Pancreas (tissue), 10 donors: ENCODE measurements at regions not wholly inside any gene's neighbourhood (a gene's known extent, or its start where the extent isn't known, plus 50 kb on each side); places are given as distances from the start of the nearest gene placed in this dataset.
"Not testable (repeated sequence)": the region's sequence is repeated elsewhere in the genome, so short reads cannot be mapped to it uniquely, and the experiment has no call there.

Experiments used
- ATAC-seq, 4 donors: fragments of 200-7000 bp; cut with Tn5 transposase; one replicate each; pipeline versions ENCODE4 v1.8.0 to v1.9.1; 2020; ENCODE audit warnings: mild to moderate bottlenecking in 4 of 4, moderate library complexity in 4 of 4
- DNase-seq, 6 donors: peaks; one replicate each; pipeline ENCODE4 v3.0.0-alpha.2; 2020
- FAIRE-seq: peaks from 2 replicates; lab custom pipeline; 2012; peaks lifted over from hg19 to GRCh38; lab: Jason Lieb, UNC
- H3K27ac ChIP-seq, 4 donors: fragments of 200-600 bp; sonication (generic); 1 replicate in 3 of 4; 2 replicates in 1 of 4; pipeline versions ENCODE4 v1.5.0 to v1.8.0; 2020
- H3K27me3 ChIP-seq, 4 donors: fragments of 200-600 bp; one replicate each; pipeline ENCODE4 v1.8.0; 2021
- H3K36me3 ChIP-seq, 3 donors: fragments of 200-600 bp; sonication (generic) in 1 of 3; one replicate each; pipeline versions ENCODE4 v1.5.0 to v1.8.0; 2020 to 2021
- H3K4me1 ChIP-seq, 3 donors: fragments of 200-600 bp; one replicate each; pipeline ENCODE4 v1.8.0; 2021
- H3K4me3 ChIP-seq, 4 donors: fragments of 200-600 bp; sonication (generic) in 2 of 4; one replicate each; pipeline versions ENCODE4 v1.5.0 to v1.8.0; 2020 to 2021
- H3K9me3 ChIP-seq, 4 donors: fragments of 200-600 bp; one replicate each; pipeline ENCODE4 v1.8.0; 2021
- WGBS, 2 donors: extraction: QIAGEN DNeasy Blood & Tissue Kit; methylation state at CpG; one replicate each; pipeline ENCODE4 v1.1.7; 2013; 5-methylcytosine and 5-hydroxymethylcytosine counted together
- intact Hi-C, 3 donors: fragments of 100-400 bp; cut with DNase I; formaldehyde crosslinking; loops; one replicate each; pipeline versions ENCODE4 v1.11.1 to v1.14.2; 2022
- TF ChIP-seq, protein P1 (sequence below), 4 donors: fragments of 200-600 bp; sonication (generic) in 3 of 4; IDR thresholded peaks; one replicate each; pipeline versions ENCODE4 v1.5.0 to v1.8.0; 2021; ENCODE audit warnings: antibody characterized with exemption in 4 of 4
- donor health status: healthy with polysubstance abuse.
- donor health status: DM: no; HTN: no; CAD: no; lungs with moderate emphysema.
- donor health status: DM: no; HTN: no; CAD: no.
- donor health status: control.
- donor health status: control.
- donor health status: Bipolar disorder and iron deficiency.
- donor health status: DM: yes; HTN: yes; CAD: no.
- donor health status: DM: no; HTN: no; CAD: no.
- donor health status: DM: no; HTN: no; CAD: no.
- donor health status: DM: yes; HTN: yes; CAD: no.

- intact Hi-C loops, result no loop called here
- TF ChIP-seq, protein P1, sequence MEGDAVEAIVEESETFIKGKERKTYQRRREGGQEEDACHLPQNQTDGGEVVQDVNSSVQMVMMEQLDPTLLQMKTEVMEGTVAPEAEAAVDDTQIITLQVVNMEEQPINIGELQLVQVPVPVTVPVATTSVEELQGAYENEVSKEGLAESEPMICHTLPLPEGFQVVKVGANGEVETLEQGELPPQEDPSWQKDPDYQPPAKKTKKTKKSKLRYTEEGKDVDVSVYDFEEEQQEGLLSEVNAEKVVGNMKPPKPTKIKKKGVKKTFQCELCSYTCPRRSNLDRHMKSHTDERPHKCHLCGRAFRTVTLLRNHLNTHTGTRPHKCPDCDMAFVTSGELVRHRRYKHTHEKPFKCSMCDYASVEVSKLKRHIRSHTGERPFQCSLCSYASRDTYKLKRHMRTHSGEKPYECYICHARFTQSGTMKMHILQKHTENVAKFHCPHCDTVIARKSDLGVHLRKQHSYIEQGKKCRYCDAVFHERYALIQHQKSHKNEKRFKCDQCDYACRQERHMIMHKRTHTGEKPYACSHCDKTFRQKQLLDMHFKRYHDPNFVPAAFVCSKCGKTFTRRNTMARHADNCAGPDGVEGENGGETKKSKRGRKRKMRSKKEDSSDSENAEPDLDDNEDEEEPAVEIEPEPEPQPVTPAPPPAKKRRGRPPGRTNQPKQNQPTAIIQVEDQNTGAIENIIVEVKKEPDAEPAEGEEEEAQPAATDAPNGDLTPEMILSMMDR (IDR thresholded peaks at IDR 0.05), result no peak
- DNase-seq, result no peak
These were observed 122.0 kb upstream of the RANBP3L start for GRCh38 chr5:36423578-36424307.

GRCh38 chr5:36426070-36426469, 124.4 kb upstream of the RANBP3L start:
- H3K27ac ChIP-seq, H3K4me1 ChIP-seq, H3K4me3 ChIP-seq, H3K27me3 ChIP-seq, ATAC-seq, intact Hi-C loops, H3K9me3 ChIP-seq, H3K36me3 ChIP-seq, FAIRE-seq, DNase-seq: not testable (repeated sequence)
- WGBS, 2 donors, result 87 to 88% methylated on average over 2 of the region's 2 CpGs

More at GRCh38 chr5:36423578-36424307, 122.0 kb upstream of the RANBP3L start:
- Histone ChIP-seq H3K9me3 (no peaks in the 10 kb centered on the region), H3K36me3 (no peaks in the 10 kb centered on the region), H3K4me1 (no peaks in the 10 kb centered on the region), H3K4me3 (no peak overlapping the region), H3K27ac (no peak overlapping the region), H3K27me3 (no peaks in the 10 kb centered on the region)
- no peak for FAIRE-seq
- no peak for ATAC-seq
- 68 to 72% methylated on average over 3 of the region's 3 CpGs for WGBS, 2 donors

GRCh38 chr5:36435516-36435915, 133.8 kb upstream of the RANBP3L start:
- WGBS, 2 donors, result 76 to 78% methylated on average over 4 of the region's 4 CpGs
- no peak for ATAC-seq
- Histone ChIP-seq H3K4me3 (no peak overlapping the region), H3K27me3 (no peaks in the 10 kb centered on the region), H3K27ac (no peak overlapping the region), H3K36me3 (no peaks in the 10 kb centered on the region), H3K9me3 (no peaks in the 10 kb centered on the region), H3K4me1 (no peaks in the 10 kb centered on the region)
- TF ChIP-seq, protein P1 (IDR thresholded peaks at IDR 0.05), result no peak
- FAIRE-seq, result no peak
- intact Hi-C loops, result no loop called here
- no peak for DNase-seq

- Histone ChIP-seq H3K36me3 (no peaks in the 10 kb centered on the region), H3K27ac (no peak overlapping the region), H3K9me3 (no peaks in the 10 kb centered on the region), H3K27me3 (no peaks in the 10 kb centered on the region), H3K4me3 (no peak overlapping the region), H3K4me1 (no peaks in the 10 kb centered on the region)
- ATAC-seq, result no peak
- TF ChIP-seq, protein P1 (IDR thresholded peaks at IDR 0.05), result no peak
- FAIRE-seq, result no peak
- 48 to 60% methylated on average over 3 of the region's 3 CpGs for WGBS, 2 donors
- intact Hi-C loops, result no loop called here
- no peak for DNase-seq
These were observed 134.6 kb upstream of the RANBP3L start for GRCh38 chr5:36436306-36436705.

- ATAC-seq, result no peak
- DNase-seq, result no peak
- intact Hi-C loops, result no loop called here
- TF ChIP-seq, protein P1 (IDR thresholded peaks at IDR 0.05), result no peak
- Histone ChIP-seq H3K36me3 (no peaks in the 10 kb centered on the region), H3K27me3 (no peaks in the 10 kb centered on the region), H3K4me1 (peaks cover 0 to 4% (median 0%) of the 10 kb centered on the region in 3 donors), H3K9me3 (no peaks in the 10 kb centered on the region), H3K27ac (no peak overlapping the region), H3K4me3 (no peak overlapping the region)
- 77 to 86% methylated on average over 6 of the region's 6 CpGs for WGBS, 2 donors
- FAIRE-seq, result no peak
These were observed 137.3 kb upstream of the RANBP3L start for GRCh38 chr5:36438765-36439561.
